B cell (primary cell): ENCODE measurements at regions not wholly inside any gene's neighbourhood (a gene's known extent, or its start where the extent isn't known, plus 50 kb on each side); places are given as distances from the start of the nearest gene placed in this dataset.

Experiments used
- ATAC-seq: fragments of 200-7000 bp; cut with Tn5 transposase; one replicate; pipeline ENCODE4 v1.10.0; 2021; ENCODE audit warnings: low read depth, mild to moderate bottlenecking, moderate number of reproducible peaks, moderate library complexity
- CTCF ChIA-PET: fragments of 350-600 bp; sonication (Branson Sonifier 250); formaldehyde crosslinking; loops from one replicate; lab custom pipeline; 2021; ENCODE audit warnings: antibody characterized with exemption, inconsistent platforms; lab: Charles Lee
- POLR2A ChIA-PET: fragments of 350-600 bp; sonication (Branson Sonifier 250); formaldehyde crosslinking; loops from one replicate; lab custom pipeline; 2021; ENCODE audit warnings: antibody characterized with exemption; lab: Charles Lee
- DNase-seq: peaks from one replicate; pipeline ENCODE4 v3.0.0; 2013
- H2AFZ ChIP-seq: 2 replicates; pipeline ENCODE4 v1.6.1; 2012; ENCODE audit warnings: mild to moderate bottlenecking, low read depth, low read length; ENCODE audit not compliant: insufficient read depth, poor library complexity, severe bottlenecking
- H3K27ac ChIP-seq, 2 donors: 1 replicate in 1 of 2; 2 replicates in 1 of 2; pipeline ENCODE4 v1.5.1; 2012 to 2013; ENCODE audit warnings: low read length in 2 of 2, mild to moderate bottlenecking in 2 of 2, moderate library complexity in 1 of 2
- H3K27me3 ChIP-seq, 4 experiments: fragments of 200-600 bp in 1 of 4; sonication (generic) in 1 of 4; replicated peaks in 1 of 4; 1 replicate in 2 of 4; 2 replicates in 2 of 4; pipeline versions ENCODE4 v1.6.1 to v1.7.0; 2013 to 2016; ENCODE audit warnings: low read length in 3 of 4, mild to moderate bottlenecking in 2 of 4, mixed read lengths in 1 of 4, moderate library complexity in 1 of 4; ENCODE audit not compliant: insufficient read depth in 4 of 4, control insufficient read depth in 3 of 4; ENCODE audit errors: control extremely low read depth in 1 of 4
- H3K36me3 ChIP-seq, 2 experiments: replicated peaks in 1 of 2; 1 replicate in 1 of 2; 2 replicates in 1 of 2; pipeline versions ENCODE4 v1.6.1 to v1.7.1; 2013; ENCODE audit warnings: low read length in 1 of 2; ENCODE audit not compliant: insufficient read depth in 2 of 2, control insufficient read depth in 1 of 2; ENCODE audit errors: control extremely low read depth in 1 of 2, extremely low read depth in 1 of 2
- H3K4me1 ChIP-seq, 2 donors: fragments of 200-600 bp in 1 of 2; sonication (generic) in 1 of 2; 1 replicate in 1 of 2; 2 replicates in 1 of 2; pipeline versions ENCODE4 v1.5.1 to v1.6.1; 2013 to 2017; ENCODE audit warnings: low read length in 2 of 2; ENCODE audit not compliant: control insufficient read depth in 2 of 2, insufficient read depth in 2 of 2
- H3K4me2 ChIP-seq: replicated peaks from 2 replicates; pipeline ENCODE3; 2012; ENCODE audit warnings: mild to moderate bottlenecking, low read depth, low read length; ENCODE audit not compliant: poor library complexity, severe bottlenecking
- H3K4me3 ChIP-seq, 5 experiments: fragments of 200-600 bp in 1 of 5; sonication (generic) in 1 of 5; 1 replicate in 3 of 5; 2 replicates in 2 of 5; pipeline versions ENCODE4 v1.5.1 to v1.7.0; 2011 to 2016; ENCODE audit warnings: low read length in 4 of 5, mild to moderate bottlenecking in 4 of 5, low read depth in 2 of 5, control low read depth in 1 of 5, moderate library complexity in 1 of 5; ENCODE audit not compliant: insufficient read depth in 1 of 5; ENCODE audit errors: control extremely low read depth in 1 of 5, extremely low read depth in 1 of 5
- H3K79me2 ChIP-seq: fragments of 200-600 bp; sonication (generic); one replicate; pipeline ENCODE4 v1.6.0; 2016; ENCODE audit warnings: low read length; ENCODE audit not compliant: control insufficient read depth, insufficient read depth
- H3K9ac ChIP-seq: fragments of 200-600 bp; sonication (generic); 2 replicates; pipeline ENCODE4 v1.6.1; 2017; ENCODE audit warnings: mild to moderate bottlenecking, low read length, moderate library complexity
- H3K9me3 ChIP-seq, 3 donors: one replicate each; pipeline versions ENCODE4 v1.6.1 to v1.7.1; 2013; ENCODE audit warnings: low read length in 2 of 3; ENCODE audit not compliant: control insufficient read depth in 2 of 3, insufficient read depth in 1 of 3; ENCODE audit errors: control extremely low read depth in 1 of 3
- H4K20me1 ChIP-seq: 2 replicates; pipeline ENCODE4 v1.6.0; 2012; ENCODE audit warnings: mild to moderate bottlenecking, low read length; ENCODE audit not compliant: insufficient read depth, control insufficient read depth, poor library complexity, severe bottlenecking
- H3K27ac Mint-ChIP-seq: one replicate; pipeline ENCODE4 v1.8.0; 2021; ENCODE audit warnings: mixed read lengths
- H3K27me3 Mint-ChIP-seq: one replicate; pipeline ENCODE4 v1.8.0; 2021; ENCODE audit warnings: mixed read lengths
- H3K4me1 Mint-ChIP-seq: one replicate; pipeline ENCODE4 v1.8.0; 2021; ENCODE audit warnings: mixed read lengths
- H3K4me3 Mint-ChIP-seq: one replicate; pipeline ENCODE4 v1.8.0; 2021; ENCODE audit warnings: mixed read lengths
- H3K9me3 Mint-ChIP-seq: one replicate; pipeline ENCODE4 v1.8.0; 2022; ENCODE audit warnings: mixed read lengths; ENCODE audit not compliant: insufficient read depth
- CTCF ChIP-seq: fragments of 200-600 bp; IDR thresholded peaks from one replicate; pipeline ENCODE4 v1.8.0; 2022; ENCODE audit warnings: antibody characterized with exemption, mild to moderate bottlenecking
- EZH2 ChIP-seq: IDR thresholded peaks from 2 replicates; pipeline ENCODE4 v1.6.1; 2012; ENCODE audit warnings: borderline replicate concordance, low read depth, mild to moderate bottlenecking, moderate library complexity, low read length; ENCODE audit not compliant: insufficient read depth, poor library complexity, severe bottlenecking
- WGBS: methylation state at CpG from one replicate; pipeline ENCODE4 v1.1.5; 2013; ENCODE audit warnings: missing lambda C conversion rate; ENCODE audit not compliant: insufficient coverage; 5-methylcytosine and 5-hydroxymethylcytosine counted together
- intact Hi-C: fragments of 100-400 bp; cut with micrococcal nuclease; formaldehyde crosslinking; loops from one replicate; pipeline ENCODE4 v1.10.0; 2022

- Histone ChIP-seq H3K4me1 (no peaks in the 10 kb centered on the region), H3K79me2 (no peaks in the 10 kb centered on the region), H3K9me3 (no peaks in the 10 kb centered on the region), H3K4me3 (no peak overlapping the region), H3K36me3 (no peaks in the 10 kb centered on the region), H3K27me3 (no peaks in the 10 kb centered on the region), H2AFZ (no peak overlapping the region), H3K27ac (no peak overlapping the region), H4K20me1 (no peaks in the 10 kb centered on the region), H3K4me2 (no peak overlapping the region), H3K9ac (no peak overlapping the region)
- ATAC-seq = no peak
- H3K27me3 Mint-ChIP-seq = peaks cover 18% of the 10 kb centered on the region
- DNase-seq = no peak
- H3K27ac Mint-ChIP-seq = no peak overlapping the region
- no peaks in the 10 kb centered on the region for H3K9me3 Mint-ChIP-seq
- intact Hi-C loops = no loop called here
- TF ChIP-seq EZH2 = no peak
- no peak for TF ChIP-seq CTCF
- no peaks in the 10 kb centered on the region for H3K4me1 Mint-ChIP-seq
- ChIA-PET POLR2A (no interaction called here), CTCF (no interaction called here)
- H3K4me3 Mint-ChIP-seq = no peak overlapping the region
- WGBS = no CpG with 5 or more reads among the region's 2 CpGs
These were observed 73.9 kb downstream of the MZT1 start for GRCh38 chr13:72653506-72653905.

GRCh38 chr13:72652681-72653080 lies 74.7 kb downstream of the MZT1 start:
- no CpG with 5 or more reads among the region's 2 CpGs for WGBS
- H3K9me3 ChIP-seq = no peaks in the 10 kb centered on the region
- no peak overlapping the region for H3K4me2 ChIP-seq
- peaks cover 12% of the 10 kb centered on the region for H3K27me3 Mint-ChIP-seq
- H3K9ac ChIP-seq = no peak overlapping the region
- H3K9me3 Mint-ChIP-seq = no peaks in the 10 kb centered on the region
- no peak overlapping the region for H3K27ac Mint-ChIP-seq
- DNase-seq = no peak
- H3K36me3 ChIP-seq = no peaks in the 10 kb centered on the region
- no peaks in the 10 kb centered on the region for H3K4me1 ChIP-seq
- no peak overlapping the region for H2AFZ ChIP-seq
- no peak overlapping the region for H3K27ac ChIP-seq
- CTCF ChIA-PET = no interaction called here
- no peak overlapping the region for H3K4me3 ChIP-seq
- no peak for ATAC-seq
- no peaks in the 10 kb centered on the region for H4K20me1 ChIP-seq
- H3K27me3 ChIP-seq = no peaks in the 10 kb centered on the region
- POLR2A ChIA-PET = no interaction called here
- H3K79me2 ChIP-seq = no peaks in the 10 kb centered on the region
- H3K4me3 Mint-ChIP-seq = no peak overlapping the region
- intact Hi-C loops = no loop called here
- H3K4me1 Mint-ChIP-seq = no peaks in the 10 kb centered on the region
- TF ChIP-seq CTCF (no peak), EZH2 (no peak)
